ENCODE measurements at regions not wholly inside any gene's neighbourhood (a gene's known extent, or its start where the extent isn't known, plus 50 kb on each side); places are given as distances from the start of the nearest gene placed in this dataset.
"Not testable (repeated sequence)": the region's sequence is repeated elsewhere in the genome, so short reads cannot be mapped to it uniquely, and the experiment has no call there.

DNA sequence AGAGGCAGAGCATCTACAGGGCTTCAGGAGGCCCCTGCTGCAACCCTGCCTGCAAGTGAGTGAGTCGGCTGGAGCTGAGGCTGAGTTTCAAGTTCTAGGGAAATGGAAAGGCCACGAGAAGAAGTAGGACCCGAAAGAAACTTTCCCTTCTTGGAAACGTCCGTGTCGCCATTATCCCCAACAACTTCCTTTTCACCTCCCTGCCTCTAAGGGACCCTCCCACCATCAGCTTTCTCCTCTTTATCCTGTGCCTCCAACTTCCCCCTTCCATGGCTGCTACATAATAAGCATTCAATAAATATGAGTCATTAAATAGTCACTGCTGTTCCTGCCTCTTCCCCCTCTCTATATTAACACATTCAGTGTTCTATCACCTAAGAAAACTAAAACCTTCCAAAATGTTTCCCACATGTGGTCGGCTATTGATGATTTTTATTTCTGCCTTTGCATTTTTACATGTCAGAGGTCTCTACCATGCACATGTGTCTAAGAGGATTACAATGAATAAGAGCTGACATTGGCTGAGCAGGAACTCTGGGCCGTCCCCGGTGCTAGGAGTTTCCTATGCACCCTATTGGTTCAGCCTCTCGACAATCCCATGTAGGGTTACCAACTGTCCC lies 115.9 kb upstream of the TNRC6C start:
- Histone ChIP-seq H3K14ac (ENCODE audit: low read length) (no peak overlapping the region), H3K9ac (ENCODE audit: low read depth, low read length, poor library complexity) (no peak overlapping the region), H3K27ac (replicated peaks; ENCODE audit: low read length) (no peak overlapping the region), H4K8ac (ENCODE audit: low read depth, low read length) (no peak overlapping the region), H2BK5ac (ENCODE audit: low read length) (no peak overlapping the region), H3K9me3 (replicated peaks in 1 of 2; ENCODE audit: control insufficient read depth in 2 of 2, insufficient read depth in 1 of 2, low read depth in 1 of 2, low read length in 2 of 2) (no peaks in the 10 kb centered on the region), H3K4ac (ENCODE audit: low read length) (no peak overlapping the region), H3K4me1 (ENCODE audit: control insufficient read depth in 2 of 2, insufficient read depth in 1 of 2, low read depth in 1 of 2, low read length in 2 of 2) (peaks cover 0 to 1% of the 10 kb centered on the region in 2 donors), H3K27me3 (ENCODE audit: control insufficient read depth in 3 of 3, insufficient read depth in 3 of 3, low read depth in 1 of 3, low read length in 3 of 3) (peaks cover 0 to 7% (median 0%) of the 10 kb centered on the region in 3 experiments), H2BK15ac (ENCODE audit: low read length) (no peak overlapping the region), H2BK12ac (ENCODE audit: low read length) (no peak overlapping the region), H3K36me3 (replicated peaks in 1 of 2; ENCODE audit: control insufficient read depth in 2 of 2, insufficient read depth in 2 of 2, low read length in 2 of 2) (no peaks in the 10 kb centered on the region), H3K4me3 (ENCODE audit: low read length in 2 of 2) (no peak overlapping the region), H3K4me2 (ENCODE audit: insufficient read depth, low read length, poor library complexity, severe bottlenecking) (no peak overlapping the region), H3K79me1 (ENCODE audit: low read depth, low read length) (no peaks in the 10 kb centered on the region), H3K18ac (ENCODE audit: low read length) (no peak overlapping the region), H4K91ac (ENCODE audit: low read depth, low read length, poor library complexity) (no peak overlapping the region), H2AFZ (ENCODE audit: low read length) (no peak overlapping the region), H2BK120ac (ENCODE audit: low read depth, low read length) (no peak overlapping the region), H2AK5ac (ENCODE audit: low read depth, low read length) (no peak overlapping the region), H3K23ac (ENCODE audit: low read depth, low read length, poor library complexity) (no peak overlapping the region)
- no peak for DNase-seq (ENCODE audit: low spot score)
- no CpG with 5 or more reads among the region's 10 CpGs for WGBS, 2 donors (ENCODE audit: extremely low coverage in 2 of 2, insufficient read length in 2 of 2, insufficient replicate concordance in 1 of 2)

DNA sequence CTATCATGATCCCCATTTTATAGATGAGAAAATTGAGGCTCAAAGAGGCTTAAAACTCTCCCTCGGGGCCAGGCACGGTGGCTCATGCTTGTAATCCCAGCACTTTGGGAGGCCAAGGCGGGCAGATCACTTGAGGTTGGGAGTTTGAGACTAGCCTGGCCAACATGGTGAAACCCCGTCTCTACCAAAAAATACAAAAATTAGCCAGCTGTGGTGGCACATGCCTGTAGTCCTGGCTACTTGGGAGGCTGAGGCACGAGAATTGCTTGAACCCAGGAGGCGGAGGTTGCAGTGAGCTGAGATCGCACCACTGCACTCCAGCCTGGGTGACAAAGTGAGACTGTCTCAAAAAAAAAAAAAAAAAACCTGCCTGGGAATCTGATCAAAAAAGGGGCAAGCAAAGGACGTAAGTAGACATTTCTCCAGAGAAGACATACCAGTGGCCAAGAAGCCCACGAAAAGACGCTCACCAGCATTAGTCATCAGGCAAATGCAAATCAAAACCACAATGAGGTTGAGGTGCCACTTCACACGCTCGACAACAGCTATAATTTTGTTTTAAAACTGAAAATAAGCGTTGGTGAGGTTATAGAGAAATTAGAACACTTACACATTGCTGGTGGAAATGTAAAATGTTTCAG lies 115.1 kb upstream of the TNRC6C start:
- not testable (repeated sequence) for H2BK15ac ChIP-seq (ENCODE audit: low read length); H2BK120ac ChIP-seq (ENCODE audit: low read depth, low read length); H2AFZ ChIP-seq (ENCODE audit: low read length); H3K14ac ChIP-seq (ENCODE audit: low read length); DNase-seq (ENCODE audit: low spot score); H2BK12ac ChIP-seq (ENCODE audit: low read length); H3K18ac ChIP-seq (ENCODE audit: low read length); H3K4me1 ChIP-seq (ENCODE audit: control insufficient read depth in 2 of 2, insufficient read depth in 1 of 2, low read depth in 1 of 2, low read length in 2 of 2); H4K8ac ChIP-seq (ENCODE audit: low read depth, low read length); H3K4me2 ChIP-seq (ENCODE audit: insufficient read depth, low read length, poor library complexity, severe bottlenecking); H2BK5ac ChIP-seq (ENCODE audit: low read length); H3K4me3 ChIP-seq (ENCODE audit: low read length in 2 of 2); H3K9ac ChIP-seq (ENCODE audit: low read depth, low read length, poor library complexity); H3K27me3 ChIP-seq (ENCODE audit: control insufficient read depth in 3 of 3, insufficient read depth in 3 of 3, low read depth in 1 of 3, low read length in 3 of 3); H3K36me3 ChIP-seq (replicated peaks in 1 of 2; ENCODE audit: control insufficient read depth in 2 of 2, insufficient read depth in 2 of 2, low read length in 2 of 2); H3K9me3 ChIP-seq (replicated peaks in 1 of 2; ENCODE audit: control insufficient read depth in 2 of 2, insufficient read depth in 1 of 2, low read depth in 1 of 2, low read length in 2 of 2); H3K23ac ChIP-seq (ENCODE audit: low read depth, low read length, poor library complexity); H3K79me1 ChIP-seq (ENCODE audit: low read depth, low read length); H3K27ac ChIP-seq (replicated peaks; ENCODE audit: low read length); H3K4ac ChIP-seq (ENCODE audit: low read length); H4K91ac ChIP-seq (ENCODE audit: low read depth, low read length, poor library complexity); H2AK5ac ChIP-seq (ENCODE audit: low read depth, low read length)
- no CpG with 5 or more reads among the region's 13 CpGs for WGBS, 2 donors (ENCODE audit: extremely low coverage in 2 of 2, insufficient read length in 2 of 2, insufficient replicate concordance in 1 of 2)

DNA sequence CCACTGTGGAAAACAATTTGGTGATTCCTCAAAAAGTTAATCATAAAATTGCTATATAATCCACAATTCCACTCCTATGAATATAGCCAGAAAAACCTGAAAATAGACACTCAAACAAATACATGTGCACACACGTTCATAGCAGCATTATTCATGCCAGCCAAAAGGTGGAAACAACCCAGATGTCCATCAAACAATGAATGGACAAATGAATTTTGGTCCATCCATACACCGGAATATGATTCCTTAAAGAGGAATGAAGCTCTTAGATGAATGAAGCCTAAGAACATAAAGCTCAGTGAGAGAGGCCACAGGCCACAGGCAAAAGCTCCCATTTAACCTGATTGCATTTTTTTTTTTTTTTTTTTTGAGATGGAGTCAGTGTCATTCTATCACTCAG lies 114.6 kb upstream of the TNRC6C start:
- Histone ChIP-seq H3K4me3 (ENCODE audit: low read length in 2 of 2) (no peak overlapping the region), H2AK5ac (ENCODE audit: low read depth, low read length) (no peak overlapping the region), H2BK5ac (ENCODE audit: low read length) (no peak overlapping the region)

DNA sequence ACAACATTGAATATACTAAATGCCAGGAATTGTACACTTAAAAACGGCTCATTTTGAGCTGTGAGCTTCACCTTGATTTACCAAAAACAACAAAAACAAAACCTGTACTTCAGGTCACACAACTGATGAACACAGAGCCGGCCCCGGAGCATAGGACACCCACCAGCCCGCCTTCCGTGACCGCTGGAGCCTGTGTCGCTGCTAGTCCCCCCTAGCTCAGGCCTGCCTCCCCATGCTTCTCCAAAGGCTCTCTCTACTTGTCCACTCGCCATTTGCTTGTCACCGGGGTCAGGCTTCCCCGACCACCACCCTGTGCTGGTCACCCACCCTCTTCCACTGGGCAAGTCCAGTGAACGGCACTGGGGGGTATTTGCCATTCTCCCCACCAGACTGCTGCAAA lies 113.8 kb upstream of the TNRC6C start:
- no peak overlapping the region for H2BK5ac ChIP-seq (ENCODE audit: low read length)
- no peak overlapping the region for H3K27ac ChIP-seq (replicated peaks; ENCODE audit: low read length)
- no peaks in the 10 kb centered on the region for H3K36me3 ChIP-seq (replicated peaks in 1 of 2; ENCODE audit: control insufficient read depth in 2 of 2, insufficient read depth in 2 of 2, low read length in 2 of 2)
- no peak overlapping the region for H4K8ac ChIP-seq (ENCODE audit: low read depth, low read length)
- H3K4me2 ChIP-seq (ENCODE audit: insufficient read depth, low read length, poor library complexity, severe bottlenecking), result no peak overlapping the region
- peaks cover 0 to 4% (median 0%) of the 10 kb centered on the region in 3 experiments for H3K27me3 ChIP-seq (ENCODE audit: control insufficient read depth in 3 of 3, insufficient read depth in 3 of 3, low read depth in 1 of 3, low read length in 3 of 3)
- H3K4ac ChIP-seq (ENCODE audit: low read length), result no peak overlapping the region
- H2AFZ ChIP-seq (ENCODE audit: low read length), result no peak overlapping the region
- H3K18ac ChIP-seq (ENCODE audit: low read length), result no peak overlapping the region
- no peak overlapping the region for H3K23ac ChIP-seq (ENCODE audit: low read depth, low read length, poor library complexity)
- H2BK12ac ChIP-seq (ENCODE audit: low read length), result no peak overlapping the region
- no peak overlapping the region for H3K14ac ChIP-seq (ENCODE audit: low read length)
- H3K4me1 ChIP-seq (ENCODE audit: control insufficient read depth in 2 of 2, insufficient read depth in 1 of 2, low read depth in 1 of 2, low read length in 2 of 2), result peaks cover 0 to 1% of the 10 kb centered on the region in 2 donors
- no peak overlapping the region for H3K4me3 ChIP-seq (ENCODE audit: low read length in 2 of 2)
- H3K9me3 ChIP-seq (replicated peaks in 1 of 2; ENCODE audit: control insufficient read depth in 2 of 2, insufficient read depth in 1 of 2, low read depth in 1 of 2, low read length in 2 of 2), result no peaks in the 10 kb centered on the region
- DNase-seq (ENCODE audit: low spot score), result no peak
- H3K9ac ChIP-seq (ENCODE audit: low read depth, low read length, poor library complexity), result no peak overlapping the region
- H2BK120ac ChIP-seq (ENCODE audit: low read depth, low read length), result no peak overlapping the region
- H2BK15ac ChIP-seq (ENCODE audit: low read length), result peak overlapping the region; percentile 32
- H2AK5ac ChIP-seq (ENCODE audit: low read depth, low read length), result peak overlapping the region; percentile 6
- H4K91ac ChIP-seq (ENCODE audit: low read depth, low read length, poor library complexity), result no peak overlapping the region
- WGBS, 2 donors (ENCODE audit: extremely low coverage in 2 of 2, insufficient read length in 2 of 2, insufficient replicate concordance in 1 of 2), result no CpG with 5 or more reads among the region's 11 CpGs
- no peaks in the 10 kb centered on the region for H3K79me1 ChIP-seq (ENCODE audit: low read depth, low read length)

More for the DNA sequence above, 114.6 kb upstream of the TNRC6C start:
- Histone ChIP-seq H3K4ac (ENCODE audit: low read length) (no peak overlapping the region), H2BK12ac (ENCODE audit: low read length) (no peak overlapping the region), H4K91ac (ENCODE audit: low read depth, low read length, poor library complexity) (no peak overlapping the region), H3K4me2 (ENCODE audit: insufficient read depth, low read length, poor library complexity, severe bottlenecking) (no peak overlapping the region), H3K14ac (ENCODE audit: low read length) (no peak overlapping the region), H2BK120ac (ENCODE audit: low read depth, low read length) (no peak overlapping the region), H3K18ac (ENCODE audit: low read length) (no peak overlapping the region), H3K36me3 (replicated peaks in 1 of 2; ENCODE audit: control insufficient read depth in 2 of 2, insufficient read depth in 2 of 2, low read length in 2 of 2) (no peaks in the 10 kb centered on the region), H3K4me1 (ENCODE audit: control insufficient read depth in 2 of 2, insufficient read depth in 1 of 2, low read depth in 1 of 2, low read length in 2 of 2) (peaks cover 0 to 1% of the 10 kb centered on the region in 2 donors), H4K8ac (ENCODE audit: low read depth, low read length) (no peak overlapping the region), H3K79me1 (ENCODE audit: low read depth, low read length) (no peaks in the 10 kb centered on the region), H3K27ac (replicated peaks; ENCODE audit: low read length) (no peak overlapping the region), H2AFZ (ENCODE audit: low read length) (no peak overlapping the region), H3K27me3 (ENCODE audit: control insufficient read depth in 3 of 3, insufficient read depth in 3 of 3, low read depth in 1 of 3, low read length in 3 of 3) (peaks cover 0 to 7% (median 0%) of the 10 kb centered on the region in 3 experiments), H2BK15ac (ENCODE audit: low read length) (no peak overlapping the region), H3K23ac (ENCODE audit: low read depth, low read length, poor library complexity) (no peak overlapping the region), H3K9ac (ENCODE audit: low read depth, low read length, poor library complexity) (no peak overlapping the region), H3K9me3 (replicated peaks in 1 of 2; ENCODE audit: control insufficient read depth in 2 of 2, insufficient read depth in 1 of 2, low read depth in 1 of 2, low read length in 2 of 2) (no peaks in the 10 kb centered on the region)
- no CpG with 5 or more reads among the region's 2 CpGs for WGBS, 2 donors (ENCODE audit: extremely low coverage in 2 of 2, insufficient read length in 2 of 2, insufficient replicate concordance in 1 of 2)
- DNase-seq (ENCODE audit: low spot score), result no peak
